CD4-positive, alpha-beta T cell treated with Interleukin-6 for 4 hours (primary cell): ENCODE measurements at regions not wholly inside any gene's neighbourhood (a gene's known extent, or its start where the extent isn't known, plus 50 kb on each side); places are given as distances from the start of the nearest gene placed in this dataset.

Source experiments
- DNase-seq: peaks from one replicate; pipeline ENCODE4 v3.0.0-alpha.2; 2020; ENCODE audit warnings: mixed read lengths

- no peak for DNase-seq
Measured at GRCh38 chr7:114860206-114860605, 61.7 kb upstream of the MDFIC start.

- no peak for DNase-seq
Measured at GRCh38 chr7:114862406-114862805, 59.5 kb upstream of the MDFIC start.

GRCh38 chr7:114864278-114864677 is 57.6 kb upstream of the MDFIC start:
- DNase-seq = no peak

- DNase-seq = peak; percentile 71
Measured at GRCh38 chr7:114865564-114865963, 56.3 kb upstream of the MDFIC start.
